H1 (cell line): ENCODE measurements at regions not wholly inside any gene's neighbourhood (a gene's known extent, or its start where the extent isn't known, plus 50 kb on each side); places are given as distances from the start of the nearest gene placed in this dataset.
"Not testable (repeated sequence)": the region's sequence is repeated elsewhere in the genome, so short reads cannot be mapped to it uniquely, and the experiment has no call there.

Source experiments
- CTCF ChIA-PET: fragments of 300-600 bp; sonication (Branson Sonifier 250); formaldehyde crosslinking; loops from one replicate; lab custom pipeline; 2021; ENCODE audit not compliant: partially characterized antibody; lab: Charles Lee
- POLR2A ChIA-PET: fragments of 300-600 bp; sonication (Branson Sonifier 250); formaldehyde crosslinking; loops from one replicate; lab custom pipeline; 2021; ENCODE audit warnings: inconsistent platforms; ENCODE audit not compliant: partially characterized antibody; lab: Charles Lee
- DNase-seq, 2 experiments: peaks; one replicate each; pipeline versions ENCODE4 v3.0.0 to v3.0.0-alpha.2; 2010 to 2022; ENCODE audit warnings: low spot score in 2 of 2, low read depth in 1 of 2, mixed read lengths in 1 of 2
- FAIRE-seq: peaks from 2 replicates; lab custom pipeline; 2011; peaks lifted over from hg19 to GRCh38; lab: Jason Lieb, UNC
- H2AFZ ChIP-seq: 2 replicates; pipeline ENCODE4 v1.8.1; 2012; ENCODE audit warnings: low read length, inconsistent platforms
- H2AK5ac ChIP-seq: 2 replicates; pipeline ENCODE4 v1.6.1; 2013; ENCODE audit warnings: low read depth, low read length
- H2BK120ac ChIP-seq: replicated peaks from 2 replicates; pipeline ENCODE3; 2013; ENCODE audit warnings: low read depth, low read length, inconsistent platforms
- H2BK12ac ChIP-seq: 2 replicates; pipeline ENCODE4 v1.6.1; 2013; ENCODE audit warnings: low read depth, low read length
- H2BK15ac ChIP-seq: 2 replicates; pipeline ENCODE4 v1.6.1; 2013; ENCODE audit warnings: low read length
- H2BK20ac ChIP-seq: 2 replicates; pipeline ENCODE4 v1.6.1; 2013; ENCODE audit warnings: low read length
- H2BK5ac ChIP-seq: 2 replicates; pipeline ENCODE4 v1.6.1; 2013; ENCODE audit warnings: low read depth, low read length
- H3K14ac ChIP-seq: 2 replicates; pipeline ENCODE4 v1.6.1; 2013; ENCODE audit warnings: inconsistent platforms; ENCODE audit not compliant: insufficient read length
- H3K18ac ChIP-seq: 2 replicates; pipeline ENCODE4 v1.6.1; 2013; ENCODE audit warnings: low read length; ENCODE audit errors: extremely low read depth
- H3K23ac ChIP-seq: 2 replicates; pipeline ENCODE4 v1.6.1; 2013; ENCODE audit warnings: inconsistent platforms; ENCODE audit not compliant: insufficient read length
- H3K23me2 ChIP-seq: 2 replicates; pipeline ENCODE4 v1.6.1; 2013; ENCODE audit warnings: low read depth, low read length
- H3K27ac ChIP-seq: 2 replicates; pipeline ENCODE4 v1.6.1; 2011; ENCODE audit warnings: low read depth, low read length, inconsistent platforms
- H3K27me3 ChIP-seq, 4 experiments: replicated peaks in 1 of 4; 1 replicate in 1 of 4; 2 replicates in 3 of 4; pipeline versions ENCODE4 v1.6.1 to v1.8.1; 2011 to 2013; ENCODE audit warnings: low read length in 3 of 4, mild to moderate bottlenecking in 3 of 4, inconsistent platforms in 2 of 4, mixed read lengths in 2 of 4, moderate library complexity in 1 of 4; ENCODE audit not compliant: control insufficient read depth in 3 of 4, insufficient read depth in 3 of 4; ENCODE audit errors: extremely low read depth in 1 of 4
- H3K36me3 ChIP-seq, 4 experiments: 2 replicates each; pipeline versions ENCODE4 v1.6.1 to v1.8.1; 2011 to 2013; ENCODE audit warnings: mild to moderate bottlenecking in 4 of 4, low read length in 3 of 4, moderate library complexity in 2 of 4, control low read depth in 1 of 4, inconsistent platforms in 1 of 4; ENCODE audit not compliant: insufficient read depth in 4 of 4, control insufficient read depth in 2 of 4
- H3K4ac ChIP-seq: replicated peaks from 2 replicates; pipeline ENCODE3; 2013; ENCODE audit warnings: low read length, low read depth, mixed read lengths, inconsistent platforms; ENCODE audit not compliant: insufficient read length
- H3K4me1 ChIP-seq, 4 experiments: replicated peaks in 1 of 4; 1 replicate in 1 of 4; 2 replicates in 3 of 4; pipeline versions ENCODE4 v1.6.1 to v1.8.1; 2011 to 2013; ENCODE audit warnings: low read length in 3 of 4, inconsistent platforms in 2 of 4, mixed read lengths in 1 of 4; ENCODE audit not compliant: insufficient read depth in 4 of 4, control insufficient read depth in 3 of 4
- H3K4me2 ChIP-seq, 2 experiments: 2 replicates each; pipeline versions ENCODE4 v1.6.1 to v1.8.1; 2011 to 2013; ENCODE audit warnings: low read depth in 2 of 2, low read length in 2 of 2, control low read depth in 1 of 2, inconsistent platforms in 1 of 2, mild to moderate bottlenecking in 1 of 2; ENCODE audit not compliant: insufficient read depth in 1 of 2
- H3K4me3 ChIP-seq, 4 experiments: fragments of 200-600, 300-600 bp in 1 of 4; sonication (generic), shearing (Covaris generic), sonication (Bioruptor Twin) in 1 of 4; 2 replicates each; pipeline versions ENCODE4 v1.5.1 to v1.8.1; 2011 to 2016; ENCODE audit warnings: low read length in 4 of 4, low read depth in 3 of 4, control low read depth in 2 of 4, inconsistent platforms in 2 of 4, mild to moderate bottlenecking in 2 of 4, mixed read lengths in 1 of 4, moderate library complexity in 1 of 4; ENCODE audit not compliant: insufficient read depth in 2 of 4; ENCODE audit errors: extremely low read depth in 1 of 4
- H3K56ac ChIP-seq: replicated peaks from 2 replicates; pipeline ENCODE3; 2013; ENCODE audit warnings: low read depth, mild to moderate bottlenecking, mixed read lengths, low read length, inconsistent platforms; ENCODE audit not compliant: insufficient read length
- H3K79me1 ChIP-seq: 2 replicates; pipeline ENCODE4 v1.6.1; 2013; ENCODE audit warnings: low read depth, low read length, control low read depth
- H3K79me2 ChIP-seq, 2 experiments: 2 replicates each; pipeline versions ENCODE4 v1.6.1 to v1.8.1; 2012 to 2013; ENCODE audit warnings: low read length in 2 of 2, mild to moderate bottlenecking in 2 of 2, inconsistent platforms in 1 of 2; ENCODE audit not compliant: insufficient read depth in 2 of 2, control insufficient read depth in 1 of 2
- H3K9ac ChIP-seq, 4 experiments: replicated peaks in 1 of 4; 1 replicate in 1 of 4; 2 replicates in 3 of 4; pipeline versions ENCODE4 v1.6.1 to v1.8.1; 2011 to 2013; ENCODE audit warnings: low read depth in 3 of 4, low read length in 3 of 4, control low read depth in 2 of 4, mild to moderate bottlenecking in 2 of 4, moderate library complexity in 2 of 4, inconsistent platforms in 1 of 4; ENCODE audit errors: extremely low read depth in 1 of 4
- H3K9me3 ChIP-seq, 2 experiments: 2 replicates each; pipeline versions ENCODE4 v1.6.1 to v1.8.1; 2012 to 2013; ENCODE audit warnings: mild to moderate bottlenecking in 2 of 2, moderate library complexity in 2 of 2, control low read depth in 1 of 2, inconsistent platforms in 1 of 2, low read depth in 1 of 2, low read length in 1 of 2, mixed read lengths in 1 of 2; ENCODE audit not compliant: insufficient read depth in 2 of 2
- H4K20me1 ChIP-seq, 2 experiments: replicated peaks in 1 of 2; 2 replicates each; pipeline versions ENCODE3 to v1.8.1; 2011 to 2013; ENCODE audit warnings: inconsistent platforms in 2 of 2, low read length in 2 of 2, mild to moderate bottlenecking in 1 of 2; ENCODE audit not compliant: insufficient read depth in 2 of 2, control insufficient read depth in 1 of 2
- H4K5ac ChIP-seq: 2 replicates; pipeline ENCODE4 v1.6.1; 2013; ENCODE audit warnings: low read length, low read depth, mixed read lengths, inconsistent platforms; ENCODE audit not compliant: insufficient read length
- H4K8ac ChIP-seq: 2 replicates; pipeline ENCODE4 v1.8.0; 2013; ENCODE audit warnings: mild to moderate bottlenecking, moderate library complexity, low read length, inconsistent platforms; ENCODE audit not compliant: insufficient read depth; ENCODE audit errors: extremely low read depth
- H4K91ac ChIP-seq: replicated peaks from 2 replicates; pipeline ENCODE3; 2013; ENCODE audit warnings: low read length, mixed read lengths, inconsistent platforms; ENCODE audit not compliant: insufficient read length
- WGBS, 2 experiments: shearing (Covaris generic) in 1 of 2; methylation state at CpG; one replicate each; pipeline versions ENCODE4 v1.1.6 to v1.1.7; 2013 to 2015; ENCODE audit warnings: low lambda C conversion rate in 2 of 2, mixed read lengths in 2 of 2, inconsistent platforms in 1 of 2, low coverage in 1 of 2, missing lambda C conversion rate in 1 of 2; ENCODE audit not compliant: insufficient replicate concordance in 2 of 2, insufficient coverage in 1 of 2, insufficient read length in 1 of 2; ENCODE audit errors: extremely low coverage in 1 of 2, missing lambda C conversion rate in 1 of 2; 5-methylcytosine and 5-hydroxymethylcytosine counted together

- not testable (repeated sequence) for FAIRE-seq, H2BK120ac ChIP-seq
These were observed 1131.0 kb upstream of the LRRTM3 start for GRCh38 chr10:65794861-65795260.

More at GRCh38 chr10:65794861-65795260, 1131.0 kb upstream of the LRRTM3 start:
- H3K9ac ChIP-seq, H2AFZ ChIP-seq, H3K18ac ChIP-seq, H3K4ac ChIP-seq, H2AK5ac ChIP-seq, H2BK15ac ChIP-seq, H3K56ac ChIP-seq, H3K79me1 ChIP-seq, POLR2A ChIA-PET, H3K14ac ChIP-seq, H2BK12ac ChIP-seq, H4K91ac ChIP-seq, H4K8ac ChIP-seq, H2BK5ac ChIP-seq, H4K20me1 ChIP-seq, H3K4me1 ChIP-seq, H3K23ac ChIP-seq, H3K79me2 ChIP-seq, H3K36me3 ChIP-seq, H2BK20ac ChIP-seq, H3K27ac ChIP-seq, H4K5ac ChIP-seq, H3K4me3 ChIP-seq, H3K27me3 ChIP-seq, H3K23me2 ChIP-seq, H3K9me3 ChIP-seq, H3K4me2 ChIP-seq, DNase-seq: not testable (repeated sequence)
- WGBS, 2 experiments: 98% methylated on average over 19 of the region's 19 CpGs; no CpG with 5 or more reads in 1 of the 2 experiments
- CTCF ChIA-PET: interaction anchor here (1.2 kb wide), 1 partner anchor 1130 kb away, joined by 3 read pairs; no protein-coding TSS in a partner anchor
